GM19467 (cell line): ENCODE measurements at regions not wholly inside any gene's neighbourhood (a gene's known extent, or its start where the extent isn't known, plus 50 kb on each side); places are given as distances from the start of the nearest gene placed in this dataset.

Experiments
- ATAC-seq: cut with Tn5 transposase; IDR thresholded peaks from one replicate; pipeline ENCODE4 v1.9.1; 2021; ENCODE audit warnings: mild to moderate bottlenecking, moderate library complexity; ENCODE audit not compliant: unreplicated experiment

GRCh38 chr17:77320044-77320440 is 179.3 kb downstream of the SEC14L1 start:
- ATAC-seq, result no peak

DNA sequence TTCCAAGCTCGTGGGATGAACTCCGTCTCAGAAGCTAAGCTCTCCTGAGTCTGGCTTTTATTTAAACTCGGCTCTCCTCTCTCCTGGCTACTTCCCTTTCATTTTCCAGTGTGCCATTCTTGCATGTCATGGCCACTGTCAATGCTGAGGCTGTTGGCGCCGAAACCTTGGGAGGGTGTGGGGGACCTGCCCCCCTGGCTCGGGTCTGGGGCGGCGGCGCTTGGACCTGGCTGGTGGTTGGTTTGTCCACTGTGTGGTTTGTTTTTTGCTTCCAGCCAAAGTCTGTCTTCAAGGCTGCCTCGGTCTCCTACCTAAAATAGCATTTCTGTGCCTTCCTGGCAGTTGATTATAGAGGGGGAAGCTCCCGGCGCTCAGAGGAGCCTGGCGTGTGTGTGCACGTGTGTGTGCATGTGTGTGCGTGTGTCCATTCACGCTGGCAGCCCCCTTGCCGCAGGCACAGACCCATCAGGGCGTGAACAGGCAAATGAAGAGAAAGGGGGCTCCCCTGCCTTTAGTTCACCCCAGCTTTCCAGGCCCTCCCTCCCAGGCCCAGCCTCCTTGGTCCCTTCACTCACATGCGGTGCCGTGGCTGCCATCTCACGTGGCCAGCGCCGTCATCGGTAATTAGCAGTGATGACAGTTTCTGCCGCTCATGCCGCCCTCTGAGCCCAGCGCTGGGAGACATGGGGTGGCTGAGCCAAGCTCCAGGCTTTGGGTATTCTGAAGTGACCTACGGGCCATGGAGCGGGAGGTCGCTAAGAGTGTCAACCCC is 179.9 kb downstream of the SEC14L1 start:
- ATAC-seq, result no peak

GRCh38 chr17:77321649-77322513 is 181.1 kb downstream of the SEC14L1 start:
- no peak for ATAC-seq

GRCh38 chr17:77322514-77323412 is 182.0 kb downstream of the SEC14L1 start:
- ATAC-seq, result no peak

DNA sequence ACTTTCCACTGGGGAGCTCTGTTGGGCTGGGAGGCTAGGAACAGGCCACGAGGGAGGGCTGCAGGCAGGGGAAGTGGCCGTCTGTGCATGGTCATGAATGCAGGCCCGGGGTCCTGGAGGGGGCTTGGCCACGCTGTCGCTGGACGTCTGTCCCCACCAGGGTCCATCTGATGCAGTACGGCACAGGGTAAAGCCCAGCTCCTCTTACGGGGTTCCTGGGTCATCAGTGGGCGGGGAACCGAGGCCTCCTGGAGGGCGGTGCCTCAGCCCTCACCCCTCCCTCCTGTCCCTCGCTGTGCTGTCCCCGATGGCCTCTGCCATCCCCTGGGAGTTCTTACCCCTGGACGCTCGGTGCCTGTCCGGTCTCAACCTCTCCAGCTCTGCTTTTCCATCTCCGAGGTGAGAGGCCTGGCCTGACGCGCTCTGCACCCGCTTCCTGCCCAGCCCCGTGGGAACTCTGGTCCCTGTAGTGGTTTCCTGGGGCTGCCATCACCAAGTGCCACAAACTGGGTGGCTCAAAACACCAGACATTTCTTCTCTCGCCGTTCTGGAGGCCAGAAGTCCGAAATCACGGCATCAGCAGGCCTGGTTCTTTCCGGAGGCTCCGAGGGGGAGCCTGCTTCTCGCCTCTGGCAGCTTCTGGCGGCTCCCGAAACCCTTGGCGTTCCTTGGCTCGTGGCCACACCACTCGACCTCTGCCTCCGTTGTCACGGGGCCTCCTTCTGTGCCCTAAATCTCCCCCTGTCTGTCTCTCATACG is 182.8 kb downstream of the SEC14L1 start:
- ATAC-seq, result no peak

DNA sequence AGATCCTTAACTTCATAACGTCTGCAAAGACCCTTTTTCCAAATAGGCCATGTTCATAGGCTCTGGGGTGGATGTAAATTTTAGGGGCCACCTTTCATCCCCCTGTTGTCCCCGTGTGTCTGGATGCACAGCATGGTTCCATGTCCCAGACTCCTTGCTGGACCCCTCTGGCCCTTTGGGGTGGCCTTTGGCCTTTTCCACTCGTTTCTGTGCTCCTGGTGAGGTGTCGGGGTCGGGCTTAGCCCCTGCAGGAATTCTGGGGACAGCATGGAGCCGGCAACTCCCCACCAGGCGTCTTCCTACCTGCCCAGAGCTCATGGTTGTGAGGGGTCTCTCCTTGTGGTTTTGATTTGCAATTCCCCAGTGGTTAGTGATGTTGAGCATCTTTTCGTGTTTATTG is 183.5 kb downstream of the SEC14L1 start:
- ATAC-seq, result no peak

- ATAC-seq, result peak; percentile 16
These were observed 184.9 kb downstream of the SEC14L1 start for GRCh38 chr17:77325577-77326075.

- ATAC-seq, result no peak
These were observed 185.4 kb downstream of the SEC14L1 start for GRCh38 chr17:77326076-77326591.

- ATAC-seq, result no peak
These were observed 185.9 kb downstream of the SEC14L1 start for GRCh38 chr17:77326636-77327035.

DNA sequence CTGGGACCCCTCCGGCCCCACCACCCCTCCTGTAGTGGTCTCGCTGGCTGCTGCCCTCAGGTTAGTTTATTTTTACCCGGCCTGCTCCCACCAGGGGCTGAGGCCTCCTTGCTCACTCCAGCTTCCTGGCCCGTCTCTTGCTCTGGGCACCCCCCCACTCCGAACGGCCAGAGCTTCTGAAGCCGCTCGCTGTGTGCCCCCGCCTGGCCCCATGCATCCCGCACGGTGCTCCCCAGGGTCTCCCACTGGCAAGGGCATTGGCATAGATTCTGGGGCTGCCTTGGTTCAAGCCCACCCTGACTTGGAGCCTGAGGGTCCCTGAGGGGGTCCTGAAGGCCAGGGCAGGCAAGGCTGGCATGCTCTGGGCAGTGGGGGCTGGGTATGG is 186.4 kb downstream of the SEC14L1 start:
- no peak for ATAC-seq

- ATAC-seq, result no peak
These were observed 187.0 kb downstream of the SEC14L1 start for GRCh38 chr17:77327566-77328464.

GRCh38 chr17:77328823-77329740 is 188.3 kb downstream of the SEC14L1 start:
- no peak for ATAC-seq

DNA sequence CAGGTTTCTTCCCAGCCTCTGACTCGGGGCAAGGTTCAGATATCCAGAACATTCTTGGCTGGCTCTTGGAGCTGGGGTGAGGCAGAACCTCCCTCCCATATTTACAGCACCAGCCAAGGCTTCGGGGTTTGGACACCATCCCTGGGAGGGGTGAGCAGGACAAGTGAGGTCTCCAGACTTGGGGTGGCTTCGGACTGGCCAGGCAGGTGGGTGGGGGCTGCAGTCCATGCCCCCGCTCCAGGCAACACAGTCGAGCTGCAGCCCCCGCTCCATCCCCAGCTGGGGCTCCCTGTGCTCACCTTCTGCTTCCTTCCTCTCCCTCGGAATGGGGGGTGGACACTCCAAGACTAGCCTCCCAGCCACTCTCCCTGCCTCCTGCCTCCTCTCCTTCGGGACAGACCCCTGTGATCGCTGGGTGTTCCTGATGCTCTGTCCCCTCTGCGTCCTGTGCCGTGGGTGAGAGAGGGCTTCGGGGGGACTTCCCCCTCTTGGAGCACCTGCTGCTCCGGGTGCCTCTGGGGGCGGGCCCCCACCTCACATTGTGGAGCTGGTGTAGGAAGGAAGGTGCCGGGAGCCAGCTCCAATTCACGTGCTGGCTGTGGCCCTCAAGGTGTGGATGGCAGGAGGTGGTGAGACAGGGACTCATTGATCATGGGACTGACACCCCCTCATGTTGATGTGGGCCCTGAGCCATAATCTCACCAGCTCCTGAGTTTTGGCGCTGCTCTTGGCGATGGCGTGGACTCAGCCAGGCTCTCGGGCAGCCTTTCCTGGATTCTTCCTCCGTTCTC is 189.2 kb downstream of the SEC14L1 start:
- ATAC-seq, result no peak

DNA sequence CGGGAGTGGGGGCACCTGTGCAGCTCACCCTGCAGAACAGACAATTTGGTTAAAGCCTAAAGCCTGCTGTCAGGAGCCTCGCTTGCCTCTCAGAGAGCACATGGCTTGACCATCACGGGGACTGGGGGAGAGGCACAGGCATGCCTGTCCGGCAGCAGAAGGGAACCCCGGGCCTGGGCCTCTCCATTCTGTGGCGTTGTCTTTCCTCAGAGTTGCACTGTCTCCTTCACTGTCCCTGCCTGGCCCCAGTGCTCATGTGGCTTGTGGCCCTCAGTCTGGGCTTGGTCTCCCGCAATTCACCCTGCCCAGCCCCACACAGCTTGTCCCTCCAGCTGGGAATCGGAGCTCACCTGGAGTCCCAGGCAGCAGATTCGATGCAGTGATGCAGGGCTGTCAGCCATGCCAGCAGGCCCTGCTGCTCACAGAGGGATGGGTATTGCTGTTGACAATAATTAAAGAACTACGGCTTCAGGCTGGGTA is 189.9 kb downstream of the SEC14L1 start:
- ATAC-seq, result no peak

DNA sequence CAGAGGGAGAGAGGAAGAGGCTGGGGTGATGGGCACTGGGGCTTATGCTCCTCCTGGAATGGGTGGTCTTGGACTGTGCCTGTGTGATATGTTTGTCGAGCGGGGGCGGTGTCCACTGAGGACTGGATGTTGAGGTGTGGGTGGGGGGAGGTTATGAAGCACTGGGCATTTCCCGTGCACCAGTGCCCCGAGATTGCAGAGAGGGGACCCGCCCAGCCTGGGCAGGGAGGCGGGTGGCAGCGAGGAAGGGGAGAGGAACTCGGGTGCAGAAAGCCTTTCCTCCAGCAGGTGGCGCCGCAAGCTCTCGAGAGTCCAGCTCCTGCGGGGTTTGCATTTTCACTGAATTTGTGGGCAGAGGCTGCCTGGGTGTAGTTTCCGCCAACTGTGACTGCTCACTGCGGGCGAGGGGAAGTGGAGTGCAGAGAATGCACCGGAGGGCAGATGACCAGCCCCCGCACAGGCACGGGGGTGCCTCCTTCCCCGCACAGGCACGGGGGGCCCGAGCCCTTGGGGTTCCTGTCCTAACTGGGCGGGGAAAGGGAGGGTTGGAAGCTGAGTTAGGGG is 190.6 kb downstream of the SEC14L1 start:
- no peak for ATAC-seq
